ENCODE measurements at regions not wholly inside any gene's neighbourhood (a gene's known extent, or its start where the extent isn't known, plus 50 kb on each side); places are given as distances from the start of the nearest gene placed in this dataset.
A peak's percentile ranks its signal among the peaks of the same experiment; 100 is the strongest.
"Not testable (repeated sequence)": the region's sequence is repeated elsewhere in the genome, so short reads cannot be mapped to it uniquely, and the experiment has no call there.

DNA sequence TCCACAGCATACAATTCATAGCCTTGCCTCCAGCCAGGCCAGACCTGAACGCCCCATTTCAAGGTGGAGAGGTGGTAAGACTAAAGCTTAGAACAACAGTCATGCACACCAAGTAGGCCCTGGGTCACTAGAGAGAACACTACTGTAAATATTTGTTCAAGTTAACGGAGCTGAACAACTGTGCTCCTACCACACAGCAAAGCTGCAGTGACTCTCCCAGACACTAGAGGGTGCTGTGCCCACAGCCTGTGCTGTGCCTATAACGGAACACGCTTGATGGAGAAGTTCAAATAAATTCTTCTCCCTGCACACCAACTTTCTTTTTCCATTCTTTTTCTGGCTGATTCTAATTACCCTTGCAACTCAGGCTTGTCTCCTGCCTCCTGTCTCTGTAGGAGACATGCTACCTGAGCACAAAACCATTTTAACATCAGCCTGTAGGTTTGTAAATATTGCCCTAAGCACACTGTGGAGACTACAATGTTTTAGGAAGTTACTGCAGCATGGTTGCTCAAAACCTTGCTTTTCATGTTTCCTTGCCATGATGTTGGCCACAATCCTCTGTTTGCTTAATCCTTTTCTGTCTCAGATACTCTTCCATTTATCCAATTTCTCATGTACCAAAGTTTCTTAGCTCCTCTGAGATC, 103.1 kb upstream of the TERB2 start:
- intact Hi-C loops (cut with micrococcal nuclease; ENCODE audit: unreplicated experiment), result loop anchor here (5.0 kb wide), 1 partner anchor 69 kb away; no protein-coding TSS in a partner anchor
- POLR2A ChIA-PET, result interaction anchor here (0.6 kb wide), 1 partner anchor 15 kb away, joined by 4 read pairs; no protein-coding TSS in a partner anchor

DNA sequence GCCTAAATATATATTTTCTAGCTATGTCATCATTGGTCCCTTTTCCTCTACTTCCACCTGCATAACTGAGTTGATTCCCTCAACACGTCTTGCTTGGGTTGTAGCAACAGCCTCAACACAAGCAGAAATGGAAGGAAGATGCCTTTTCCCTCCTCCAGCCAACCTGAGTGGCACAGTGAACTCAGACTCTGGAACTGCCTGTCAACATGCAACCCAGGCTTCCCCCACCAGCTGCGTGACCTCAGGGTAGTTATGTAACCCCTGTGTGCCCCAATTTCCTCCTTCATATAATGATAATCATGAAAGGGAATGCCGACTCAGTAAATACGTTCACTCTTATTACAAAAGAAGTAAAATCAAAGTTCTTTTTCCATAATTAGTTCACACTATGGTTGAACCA, 101.8 kb upstream of the TERB2 start:
- CTCF ChIA-PET, result interaction anchor here (0.5 kb wide), 1 partner anchor 91 kb away, joined by 3 read pairs; no protein-coding TSS in a partner anchor
- DNase-seq (ENCODE audit: low read depth, low spot score); H3K27me3 ChIP-seq (ENCODE audit: control insufficient read depth, insufficient read depth, low read length); H3K9me3 ChIP-seq (ENCODE audit: control insufficient read depth, insufficient read depth, low read depth, low read length); H3K4me3 ChIP-seq (ENCODE audit: low read depth in 2 of 2, low read length in 2 of 2); ATAC-seq; H3K4me1 ChIP-seq (ENCODE audit: control insufficient read depth, insufficient read depth, low read length); POLR2A ChIA-PET; H3K36me3 ChIP-seq (ENCODE audit: control insufficient read depth, insufficient read depth, low read length); in situ Hi-C loops (cut with HindIII; ENCODE audit: low pct_unique_long_range_greater_than_20kb, low sequenced_read_pairs); H3K27ac ChIP-seq (ENCODE audit: low read length); BruUV-seq (replicated peaks): not testable (repeated sequence)
- intact Hi-C loops (cut with micrococcal nuclease; ENCODE audit: unreplicated experiment), result loop anchor here (5.0 kb wide), 1 partner anchor 68 kb away; no protein-coding TSS in a partner anchor

More for the DNA sequence above, 103.1 kb upstream of the TERB2 start:
- TF ChIP-seq, protein P1, sequence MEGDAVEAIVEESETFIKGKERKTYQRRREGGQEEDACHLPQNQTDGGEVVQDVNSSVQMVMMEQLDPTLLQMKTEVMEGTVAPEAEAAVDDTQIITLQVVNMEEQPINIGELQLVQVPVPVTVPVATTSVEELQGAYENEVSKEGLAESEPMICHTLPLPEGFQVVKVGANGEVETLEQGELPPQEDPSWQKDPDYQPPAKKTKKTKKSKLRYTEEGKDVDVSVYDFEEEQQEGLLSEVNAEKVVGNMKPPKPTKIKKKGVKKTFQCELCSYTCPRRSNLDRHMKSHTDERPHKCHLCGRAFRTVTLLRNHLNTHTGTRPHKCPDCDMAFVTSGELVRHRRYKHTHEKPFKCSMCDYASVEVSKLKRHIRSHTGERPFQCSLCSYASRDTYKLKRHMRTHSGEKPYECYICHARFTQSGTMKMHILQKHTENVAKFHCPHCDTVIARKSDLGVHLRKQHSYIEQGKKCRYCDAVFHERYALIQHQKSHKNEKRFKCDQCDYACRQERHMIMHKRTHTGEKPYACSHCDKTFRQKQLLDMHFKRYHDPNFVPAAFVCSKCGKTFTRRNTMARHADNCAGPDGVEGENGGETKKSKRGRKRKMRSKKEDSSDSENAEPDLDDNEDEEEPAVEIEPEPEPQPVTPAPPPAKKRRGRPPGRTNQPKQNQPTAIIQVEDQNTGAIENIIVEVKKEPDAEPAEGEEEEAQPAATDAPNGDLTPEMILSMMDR (IDR thresholded peaks at IDR 0.05), result peak; percentile 97
- H3K4me3 ChIP-seq (ENCODE audit: low read depth in 2 of 2, low read length in 2 of 2); H3K27ac ChIP-seq (ENCODE audit: low read length); H3K4me1 ChIP-seq (ENCODE audit: control insufficient read depth, insufficient read depth, low read length); BruUV-seq (replicated peaks); H3K9me3 ChIP-seq (ENCODE audit: control insufficient read depth, insufficient read depth, low read depth, low read length); in situ Hi-C loops (cut with HindIII; ENCODE audit: low pct_unique_long_range_greater_than_20kb, low sequenced_read_pairs); H3K27me3 ChIP-seq (ENCODE audit: control insufficient read depth, insufficient read depth, low read length); H3K36me3 ChIP-seq (ENCODE audit: control insufficient read depth, insufficient read depth, low read length): not testable (repeated sequence)
- ATAC-seq, result peak; percentile 97
- DNase-seq (ENCODE audit: low read depth, low spot score), result peak; percentile 71
- CTCF ChIA-PET, result interaction anchor here (0.6 to 1.2 kb wide), 5 partner anchors 81 to 190 kb away, joined by 3 to 4 read pairs (median 3); partner anchors contain the start of gene SPG11

DNA sequence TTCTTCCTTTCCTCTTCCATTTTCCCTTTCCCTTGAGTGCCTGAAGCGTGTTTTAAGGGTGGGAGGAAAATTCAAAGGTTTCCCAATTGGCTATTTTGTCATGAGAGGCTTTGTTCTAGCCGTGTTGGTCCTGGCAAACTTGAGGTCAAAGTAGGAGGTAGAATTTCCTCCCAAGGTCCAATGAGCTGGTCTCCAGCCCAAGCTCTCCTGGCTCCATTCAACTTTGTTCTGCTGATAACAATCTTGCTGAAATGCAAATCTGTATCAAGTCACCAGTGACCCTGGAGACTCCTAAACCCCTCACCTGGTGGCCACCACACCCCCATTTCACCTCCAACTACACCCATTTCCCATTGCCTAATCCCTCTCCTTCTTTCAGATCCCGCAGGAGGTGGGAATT, 100.2 kb upstream of the TERB2 start:
- H3K36me3 ChIP-seq (ENCODE audit: control insufficient read depth, insufficient read depth, low read length); H3K27ac ChIP-seq (ENCODE audit: low read length); CTCF ChIA-PET; DNase-seq (ENCODE audit: low read depth, low spot score); H3K9me3 ChIP-seq (ENCODE audit: control insufficient read depth, insufficient read depth, low read depth, low read length); BruUV-seq (replicated peaks); H3K4me3 ChIP-seq (ENCODE audit: low read depth in 2 of 2, low read length in 2 of 2); in situ Hi-C loops (cut with HindIII; ENCODE audit: low pct_unique_long_range_greater_than_20kb, low sequenced_read_pairs); POLR2A ChIA-PET; H3K27me3 ChIP-seq (ENCODE audit: control insufficient read depth, insufficient read depth, low read length); ATAC-seq; H3K4me1 ChIP-seq (ENCODE audit: control insufficient read depth, insufficient read depth, low read length); intact Hi-C loops (cut with micrococcal nuclease; ENCODE audit: unreplicated experiment): not testable (repeated sequence)

DNA sequence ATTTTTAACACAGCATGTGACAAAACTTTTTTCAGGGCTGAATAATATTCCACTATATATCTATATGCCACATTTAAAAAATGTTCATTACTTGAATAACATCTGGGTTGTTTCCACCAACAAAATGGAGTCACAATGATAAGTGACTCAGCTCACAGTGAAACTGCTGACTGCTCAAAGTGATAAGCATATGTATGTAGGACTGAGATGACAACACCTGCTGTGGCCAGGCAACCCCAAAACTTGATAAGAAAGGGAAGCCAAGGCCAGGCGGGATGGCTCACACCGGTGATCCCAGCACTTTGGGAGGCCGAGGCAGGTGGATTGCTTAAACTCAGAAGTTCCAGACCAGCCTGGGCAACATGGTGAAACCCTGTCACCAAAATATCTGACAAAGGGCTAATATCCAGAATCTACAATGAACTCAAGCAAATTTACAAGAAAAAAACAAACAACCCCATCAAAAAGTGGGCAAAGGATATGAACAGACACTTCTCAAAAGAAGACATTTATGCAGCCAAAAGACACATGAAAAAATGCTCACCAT, 99.2 kb upstream of the TERB2 start:
- CTCF ChIA-PET; in situ Hi-C loops (cut with HindIII; ENCODE audit: low pct_unique_long_range_greater_than_20kb, low sequenced_read_pairs); H3K36me3 ChIP-seq (ENCODE audit: control insufficient read depth, insufficient read depth, low read length); H3K4me3 ChIP-seq (ENCODE audit: low read depth in 2 of 2, low read length in 2 of 2); H3K9me3 ChIP-seq (ENCODE audit: control insufficient read depth, insufficient read depth, low read depth, low read length); H3K27ac ChIP-seq (ENCODE audit: low read length); intact Hi-C loops (cut with micrococcal nuclease; ENCODE audit: unreplicated experiment); H3K27me3 ChIP-seq (ENCODE audit: control insufficient read depth, insufficient read depth, low read length); BruUV-seq (replicated peaks); POLR2A ChIA-PET; DNase-seq (ENCODE audit: low read depth, low spot score); ATAC-seq; H3K4me1 ChIP-seq (ENCODE audit: control insufficient read depth, insufficient read depth, low read length): not testable (repeated sequence)

DNA sequence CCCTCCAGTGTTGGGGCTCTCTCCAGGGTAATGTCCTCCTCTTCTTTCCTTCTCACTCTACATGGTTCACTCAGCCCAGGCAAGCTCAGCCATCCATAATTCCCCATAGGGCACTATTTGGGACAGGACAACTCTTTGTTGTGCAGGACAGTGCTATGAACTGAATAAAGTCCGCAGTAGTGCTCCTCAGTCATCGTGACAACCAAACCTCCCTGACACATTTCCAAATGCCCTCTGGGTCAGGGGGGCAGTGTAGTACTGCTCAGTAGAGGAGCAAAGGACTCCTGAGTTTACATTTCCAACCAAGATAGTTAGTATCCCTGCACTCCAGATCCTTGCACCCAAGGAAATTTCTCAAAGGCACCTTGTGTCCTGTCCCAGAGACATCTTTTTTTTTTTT, 97.4 kb upstream of the TERB2 start:
- H3K27ac ChIP-seq (ENCODE audit: low read length); in situ Hi-C loops (cut with HindIII; ENCODE audit: low pct_unique_long_range_greater_than_20kb, low sequenced_read_pairs); H3K4me1 ChIP-seq (ENCODE audit: control insufficient read depth, insufficient read depth, low read length); H3K4me3 ChIP-seq (ENCODE audit: low read depth in 2 of 2, low read length in 2 of 2); POLR2A ChIA-PET; H3K9me3 ChIP-seq (ENCODE audit: control insufficient read depth, insufficient read depth, low read depth, low read length); intact Hi-C loops (cut with micrococcal nuclease; ENCODE audit: unreplicated experiment); ATAC-seq; BruUV-seq (replicated peaks); CTCF ChIA-PET; DNase-seq (ENCODE audit: low read depth, low spot score); H3K27me3 ChIP-seq (ENCODE audit: control insufficient read depth, insufficient read depth, low read length); H3K36me3 ChIP-seq (ENCODE audit: control insufficient read depth, insufficient read depth, low read length): not testable (repeated sequence)

DNA sequence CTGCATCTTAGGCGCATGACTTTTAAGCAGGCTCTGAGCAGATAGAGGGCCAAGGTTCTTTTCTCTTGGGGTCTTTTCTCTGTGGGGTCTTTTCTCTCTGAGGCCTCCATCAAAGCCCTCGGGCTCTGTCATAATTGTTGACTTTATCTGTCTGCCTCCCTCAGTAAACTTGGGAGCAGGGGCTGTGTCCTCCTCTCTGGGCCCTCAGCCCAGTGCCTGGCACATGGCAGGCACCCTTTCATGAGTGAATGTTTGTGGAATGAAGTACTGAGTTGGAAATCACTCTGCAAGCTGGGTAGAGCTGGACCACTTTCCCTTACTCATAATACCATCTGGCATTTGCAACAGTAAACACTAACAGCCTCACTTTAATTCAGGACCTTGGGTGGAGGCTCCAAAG, 96.3 kb upstream of the TERB2 start:
- POLR2A ChIA-PET; CTCF ChIA-PET; BruUV-seq (replicated peaks): not testable (repeated sequence)

More for the DNA sequence above, 96.3 kb upstream of the TERB2 start:
- H3K27ac ChIP-seq (ENCODE audit: low read length); H3K4me1 ChIP-seq (ENCODE audit: control insufficient read depth, insufficient read depth, low read length); H3K36me3 ChIP-seq (ENCODE audit: control insufficient read depth, insufficient read depth, low read length); H3K27me3 ChIP-seq (ENCODE audit: control insufficient read depth, insufficient read depth, low read length); in situ Hi-C loops (cut with HindIII; ENCODE audit: low pct_unique_long_range_greater_than_20kb, low sequenced_read_pairs); ATAC-seq; DNase-seq (ENCODE audit: low read depth, low spot score); intact Hi-C loops (cut with micrococcal nuclease; ENCODE audit: unreplicated experiment); H3K4me3 ChIP-seq (ENCODE audit: low read depth in 2 of 2, low read length in 2 of 2); H3K9me3 ChIP-seq (ENCODE audit: control insufficient read depth, insufficient read depth, low read depth, low read length): not testable (repeated sequence)
